ENCODE measurements at regions not wholly inside any gene's neighbourhood (a gene's known extent, or its start where the extent isn't known, plus 50 kb on each side); places are given as distances from the start of the nearest gene placed in this dataset.

DNA sequence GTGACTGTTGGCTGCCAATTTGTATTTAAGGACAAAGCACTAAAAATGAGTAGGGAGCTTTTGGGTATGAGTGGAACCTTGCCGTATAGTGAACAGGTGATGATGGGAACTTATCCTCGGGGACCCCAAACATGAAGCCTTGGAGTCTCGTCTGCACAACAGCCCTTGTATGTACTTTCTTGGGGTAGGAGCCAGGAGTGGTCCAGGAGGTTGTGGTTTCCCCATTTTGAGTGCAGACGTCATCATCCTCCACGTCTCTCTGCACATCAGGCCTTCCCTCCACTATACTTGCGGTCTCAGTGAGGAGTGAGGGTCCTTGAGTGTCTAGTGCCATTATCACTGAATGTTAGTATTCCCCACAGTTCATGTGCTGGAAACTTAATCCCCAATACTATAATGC lies 101.5 kb upstream of the HS6ST1 start:
- H3K4me2 ChIP-seq (ENCODE audit: low read length), result no peak overlapping the region
- no peaks in the 10 kb centered on the region for H3K36me3 ChIP-seq (ENCODE audit: control insufficient read depth, insufficient read depth, low read length)
- TF ChIP-seq, protein P1, sequence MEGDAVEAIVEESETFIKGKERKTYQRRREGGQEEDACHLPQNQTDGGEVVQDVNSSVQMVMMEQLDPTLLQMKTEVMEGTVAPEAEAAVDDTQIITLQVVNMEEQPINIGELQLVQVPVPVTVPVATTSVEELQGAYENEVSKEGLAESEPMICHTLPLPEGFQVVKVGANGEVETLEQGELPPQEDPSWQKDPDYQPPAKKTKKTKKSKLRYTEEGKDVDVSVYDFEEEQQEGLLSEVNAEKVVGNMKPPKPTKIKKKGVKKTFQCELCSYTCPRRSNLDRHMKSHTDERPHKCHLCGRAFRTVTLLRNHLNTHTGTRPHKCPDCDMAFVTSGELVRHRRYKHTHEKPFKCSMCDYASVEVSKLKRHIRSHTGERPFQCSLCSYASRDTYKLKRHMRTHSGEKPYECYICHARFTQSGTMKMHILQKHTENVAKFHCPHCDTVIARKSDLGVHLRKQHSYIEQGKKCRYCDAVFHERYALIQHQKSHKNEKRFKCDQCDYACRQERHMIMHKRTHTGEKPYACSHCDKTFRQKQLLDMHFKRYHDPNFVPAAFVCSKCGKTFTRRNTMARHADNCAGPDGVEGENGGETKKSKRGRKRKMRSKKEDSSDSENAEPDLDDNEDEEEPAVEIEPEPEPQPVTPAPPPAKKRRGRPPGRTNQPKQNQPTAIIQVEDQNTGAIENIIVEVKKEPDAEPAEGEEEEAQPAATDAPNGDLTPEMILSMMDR (IDR thresholded peaks at IDR 0.05), result no peak
- H3K4me3 ChIP-seq (ENCODE audit: low read depth, low read length), result no peak overlapping the region
- H3K9me3 ChIP-seq (ENCODE audit: control insufficient read depth, low read length), result no peaks in the 10 kb centered on the region
- no peak overlapping the region for H2AFZ ChIP-seq
- H3K4me1 ChIP-seq, result no peaks in the 10 kb centered on the region
- no peaks in the 10 kb centered on the region for H3K79me2 ChIP-seq
- H3K9ac ChIP-seq, result no peak overlapping the region
- H3K27me3 ChIP-seq (ENCODE audit: control insufficient read depth, insufficient read depth, low read length), result no peaks in the 10 kb centered on the region
- no peak overlapping the region for H3K27ac ChIP-seq

DNA sequence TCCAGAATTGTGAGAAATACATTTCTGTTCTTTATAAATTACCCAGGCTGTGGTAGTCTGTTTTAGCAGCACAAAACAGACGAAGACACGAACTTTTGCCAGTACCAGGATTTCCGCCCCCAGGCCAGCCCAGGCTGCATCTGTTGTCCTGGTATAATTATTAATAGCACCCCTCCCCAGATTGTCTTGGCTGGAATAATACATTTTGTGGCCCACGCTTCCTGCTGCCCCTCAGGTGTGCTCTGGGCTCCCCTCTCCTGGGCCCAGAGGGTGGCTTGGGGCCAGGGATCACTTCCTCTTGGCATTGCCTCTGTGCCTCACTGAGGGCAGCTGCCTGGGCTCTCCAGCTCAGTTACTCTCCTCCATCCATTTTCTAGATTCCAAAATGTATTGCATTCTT lies 102.1 kb upstream of the HS6ST1 start:
- H3K36me3 ChIP-seq (ENCODE audit: control insufficient read depth, insufficient read depth, low read length), result no peaks in the 10 kb centered on the region
- TF ChIP-seq, protein P1 (IDR thresholded peaks at IDR 0.05), result no peak
- H3K4me3 ChIP-seq (ENCODE audit: low read depth, low read length), result no peak overlapping the region
- no peaks in the 10 kb centered on the region for H3K4me1 ChIP-seq
- no peaks in the 10 kb centered on the region for H3K79me2 ChIP-seq
- no peaks in the 10 kb centered on the region for H3K27me3 ChIP-seq (ENCODE audit: control insufficient read depth, insufficient read depth, low read length)
- no peaks in the 10 kb centered on the region for H3K9me3 ChIP-seq (ENCODE audit: control insufficient read depth, low read length)
- H3K9ac ChIP-seq, result no peak overlapping the region
- no peak overlapping the region for H3K4me2 ChIP-seq (ENCODE audit: low read length)
- no peak overlapping the region for H2AFZ ChIP-seq
- no peak overlapping the region for H3K27ac ChIP-seq

DNA sequence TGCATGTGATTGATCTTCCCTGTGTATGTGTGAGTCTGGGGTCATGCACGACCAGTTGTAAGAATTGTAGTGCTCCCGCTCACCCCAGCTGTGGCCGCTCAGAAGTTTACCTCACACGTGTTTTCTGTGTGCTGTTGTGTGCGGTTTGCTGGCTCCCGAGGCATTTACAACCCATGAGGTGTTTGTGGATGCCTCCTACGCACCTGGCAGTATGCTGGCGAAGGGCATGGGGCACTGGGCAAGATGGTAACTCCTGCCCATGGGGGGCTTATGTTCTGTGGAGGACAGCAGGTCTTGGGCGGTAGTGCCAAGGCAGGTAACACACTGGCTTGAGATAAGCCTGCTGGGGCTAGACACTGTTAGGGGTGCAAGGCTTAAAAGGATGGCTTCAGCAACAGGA lies 102.6 kb upstream of the HS6ST1 start:
- no peaks in the 10 kb centered on the region for H3K27me3 ChIP-seq (ENCODE audit: control insufficient read depth, insufficient read depth, low read length)
- no peaks in the 10 kb centered on the region for H3K4me1 ChIP-seq
- H3K9ac ChIP-seq, result no peak overlapping the region
- H3K27ac ChIP-seq, result no peak overlapping the region
- no peak overlapping the region for H2AFZ ChIP-seq
- H3K79me2 ChIP-seq, result no peaks in the 10 kb centered on the region
- H3K4me2 ChIP-seq (ENCODE audit: low read length), result no peak overlapping the region
- no peaks in the 10 kb centered on the region for H3K9me3 ChIP-seq (ENCODE audit: control insufficient read depth, low read length)
- TF ChIP-seq, protein P1 (IDR thresholded peaks at IDR 0.05), result no peak
- no peaks in the 10 kb centered on the region for H3K36me3 ChIP-seq (ENCODE audit: control insufficient read depth, insufficient read depth, low read length)
- no peak overlapping the region for H3K4me3 ChIP-seq (ENCODE audit: low read depth, low read length)

DNA sequence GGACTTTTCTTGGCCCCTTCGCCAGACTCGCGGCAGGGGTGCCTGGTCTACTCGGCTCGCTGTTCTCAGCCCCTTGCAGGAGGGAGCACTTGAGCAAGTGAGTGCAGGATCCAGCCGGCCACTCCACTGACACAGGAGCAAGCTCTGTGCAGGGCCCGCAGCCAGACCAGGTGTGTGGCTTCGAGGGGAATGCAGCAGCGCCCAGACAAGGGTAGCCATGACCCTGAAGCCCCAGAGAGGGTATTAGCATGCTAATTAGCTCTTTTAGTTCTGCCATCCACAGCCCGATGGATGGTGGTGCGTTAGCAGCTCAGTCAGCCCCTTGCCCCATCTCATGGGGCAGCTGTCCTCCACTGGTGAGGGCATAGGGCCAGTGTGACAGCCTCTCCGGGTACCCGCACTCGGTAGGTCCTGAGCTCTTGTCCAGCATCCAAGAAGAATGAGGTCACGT lies 103.2 kb upstream of the HS6ST1 start:
- Histone ChIP-seq H3K4me3 (ENCODE audit: low read depth, low read length) (no peak overlapping the region), H3K27me3 (ENCODE audit: control insufficient read depth, insufficient read depth, low read length) (no peaks in the 10 kb centered on the region), H3K4me1 (no peaks in the 10 kb centered on the region), H3K36me3 (ENCODE audit: control insufficient read depth, insufficient read depth, low read length) (no peaks in the 10 kb centered on the region), H3K9ac (no peak overlapping the region), H2AFZ (no peak overlapping the region), H3K4me2 (ENCODE audit: low read length) (no peak overlapping the region), H3K9me3 (ENCODE audit: control insufficient read depth, low read length) (no peaks in the 10 kb centered on the region), H3K79me2 (no peaks in the 10 kb centered on the region), H3K27ac (no peak overlapping the region)
- TF ChIP-seq, protein P1 (IDR thresholded peaks at IDR 0.05), result no peak

DNA sequence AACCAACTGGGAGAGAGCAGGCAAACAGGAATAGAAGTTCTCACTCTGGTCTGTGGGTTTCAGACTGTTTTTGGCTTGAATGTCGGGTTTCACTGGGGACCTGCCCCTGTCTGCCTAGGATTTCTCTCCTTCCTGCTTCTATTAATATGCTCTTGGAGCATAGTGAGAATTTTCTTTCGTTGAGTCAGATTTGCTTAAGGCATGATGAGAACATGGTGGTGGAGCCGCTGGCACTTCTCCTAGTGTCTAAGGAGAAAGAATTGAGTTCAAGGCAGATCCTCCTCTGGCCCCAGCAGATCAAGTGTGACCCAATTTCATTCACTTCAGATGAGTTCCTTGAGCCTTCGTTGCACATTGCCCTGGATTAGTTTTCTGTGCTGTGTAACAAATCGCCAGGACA lies 103.9 kb upstream of the HS6ST1 start:
- H3K9me3 ChIP-seq (ENCODE audit: control insufficient read depth, low read length), result no peaks in the 10 kb centered on the region
- no peak overlapping the region for H3K9ac ChIP-seq
- H3K27me3 ChIP-seq (ENCODE audit: control insufficient read depth, insufficient read depth, low read length), result no peaks in the 10 kb centered on the region
- TF ChIP-seq, protein P1 (IDR thresholded peaks at IDR 0.05), result no peak
- no peak overlapping the region for H2AFZ ChIP-seq
- no peaks in the 10 kb centered on the region for H3K79me2 ChIP-seq
- no peaks in the 10 kb centered on the region for H3K4me1 ChIP-seq
- no peak overlapping the region for H3K4me2 ChIP-seq (ENCODE audit: low read length)
- H3K27ac ChIP-seq, result no peak overlapping the region
- no peaks in the 10 kb centered on the region for H3K36me3 ChIP-seq (ENCODE audit: control insufficient read depth, insufficient read depth, low read length)
- H3K4me3 ChIP-seq (ENCODE audit: low read depth, low read length), result no peak overlapping the region

Data from parathyroid adenoma (tissue), 2 donors.